ENCODE measurements at regions not wholly inside any gene's neighbourhood (a gene's known extent, or its start where the extent isn't known, plus 50 kb on each side); places are given as distances from the start of the nearest gene placed in this dataset.

- H3K27ac Mint-ChIP-seq, result no peak overlapping the region
- no peaks in the 10 kb centered on the region for H3K36me3 Mint-ChIP-seq
- no peaks in the 10 kb centered on the region for H3K4me1 Mint-ChIP-seq
- H3K9me3 Mint-ChIP-seq, result peaks cover 16% of the 10 kb centered on the region
- no peak overlapping the region for H3K4me3 Mint-ChIP-seq
- TF ChIP-seq, protein P1, sequence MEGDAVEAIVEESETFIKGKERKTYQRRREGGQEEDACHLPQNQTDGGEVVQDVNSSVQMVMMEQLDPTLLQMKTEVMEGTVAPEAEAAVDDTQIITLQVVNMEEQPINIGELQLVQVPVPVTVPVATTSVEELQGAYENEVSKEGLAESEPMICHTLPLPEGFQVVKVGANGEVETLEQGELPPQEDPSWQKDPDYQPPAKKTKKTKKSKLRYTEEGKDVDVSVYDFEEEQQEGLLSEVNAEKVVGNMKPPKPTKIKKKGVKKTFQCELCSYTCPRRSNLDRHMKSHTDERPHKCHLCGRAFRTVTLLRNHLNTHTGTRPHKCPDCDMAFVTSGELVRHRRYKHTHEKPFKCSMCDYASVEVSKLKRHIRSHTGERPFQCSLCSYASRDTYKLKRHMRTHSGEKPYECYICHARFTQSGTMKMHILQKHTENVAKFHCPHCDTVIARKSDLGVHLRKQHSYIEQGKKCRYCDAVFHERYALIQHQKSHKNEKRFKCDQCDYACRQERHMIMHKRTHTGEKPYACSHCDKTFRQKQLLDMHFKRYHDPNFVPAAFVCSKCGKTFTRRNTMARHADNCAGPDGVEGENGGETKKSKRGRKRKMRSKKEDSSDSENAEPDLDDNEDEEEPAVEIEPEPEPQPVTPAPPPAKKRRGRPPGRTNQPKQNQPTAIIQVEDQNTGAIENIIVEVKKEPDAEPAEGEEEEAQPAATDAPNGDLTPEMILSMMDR (IDR thresholded peaks at IDR 0.05; ENCODE audit: unreplicated experiment), result no peak
- DNase-seq (ENCODE audit: low spot score in 2 of 2, unreplicated experiment in 2 of 2), result no peak
- H3K27me3 Mint-ChIP-seq (ENCODE audit: low read depth), result peaks cover 2% of the 10 kb centered on the region
Measured at GRCh38 chr6:166679566-166679965, 52.5 kb upstream of the RPS6KA2 start.

- Mint-ChIP-seq H3K27ac (no peak overlapping the region), H3K4me3 (no peak overlapping the region), H3K36me3 (no peaks in the 10 kb centered on the region), H3K9me3 (peaks cover 16% of the 10 kb centered on the region), H3K4me1 (no peaks in the 10 kb centered on the region), H3K27me3 (ENCODE audit: low read depth) (peaks cover 4% of the 10 kb centered on the region)
- TF ChIP-seq, protein P1 (IDR thresholded peaks at IDR 0.05; ENCODE audit: unreplicated experiment), result no peak
- DNase-seq (ENCODE audit: low spot score in 2 of 2, unreplicated experiment in 2 of 2), result no peak
Measured at GRCh38 chr6:166678426-166678825, 51.4 kb upstream of the RPS6KA2 start.

DNA sequence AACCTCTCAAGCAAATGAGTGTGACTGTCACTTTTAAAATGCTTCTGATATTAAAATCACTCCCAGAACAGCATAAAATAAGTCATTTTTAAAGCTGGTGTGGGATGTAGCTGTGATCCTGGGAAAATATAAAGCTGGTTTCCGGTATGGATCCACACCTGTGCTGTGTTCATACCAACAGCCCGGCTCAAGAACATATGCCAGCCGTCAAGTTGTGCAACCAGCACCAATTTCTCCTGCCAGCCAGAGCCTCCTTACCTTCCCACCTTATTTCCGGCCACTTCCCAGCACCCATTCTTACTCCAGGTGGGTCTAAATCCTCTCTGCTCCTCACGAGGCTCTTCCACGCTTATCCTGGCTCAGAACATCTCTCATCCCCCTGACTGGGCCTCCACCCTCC, 50.9 kb upstream of the RPS6KA2 start:
- no peak overlapping the region for H3K27ac Mint-ChIP-seq
- peaks cover 16% of the 10 kb centered on the region for H3K9me3 Mint-ChIP-seq

More for the DNA sequence above, 50.9 kb upstream of the RPS6KA2 start:
- TF ChIP-seq, protein P1 (IDR thresholded peaks at IDR 0.05; ENCODE audit: unreplicated experiment), result no peak
- no peaks in the 10 kb centered on the region for H3K4me1 Mint-ChIP-seq
- DNase-seq (ENCODE audit: low spot score in 2 of 2, unreplicated experiment in 2 of 2), result no peak
- no peak overlapping the region for H3K4me3 Mint-ChIP-seq
- H3K36me3 Mint-ChIP-seq, result no peaks in the 10 kb centered on the region
- H3K27me3 Mint-ChIP-seq (ENCODE audit: low read depth), result peaks cover 4% of the 10 kb centered on the region

All from mesothelial cell of epicardium (in vitro differentiated cells).